Activated CD4-positive, alpha-beta T cell treated with anti-CD3 and anti-CD28 coated beads, Interleukin-10, Interleukin-2, amounts not matched to agents 100 ng/mL and 50 ng/mL, durations not matched to agents 16 hours and 8 hours (primary cell): ENCODE measurements at regions not wholly inside any gene's neighbourhood (a gene's known extent, or its start where the extent isn't known, plus 50 kb on each side); places are given as distances from the start of the nearest gene placed in this dataset.

Experiments used
- DNase-seq: peaks from one replicate; pipeline ENCODE4 v3.0.0-alpha.2; 2020

GRCh38 chrX:727738-728621 lies 97.4 kb downstream of the SHOX start:
- no peak for DNase-seq

GRCh38 chrX:725971-726370 lies 95.4 kb downstream of the SHOX start:
- no peak for DNase-seq

GRCh38 chrX:724256-724655 lies 93.7 kb downstream of the SHOX start:
- DNase-seq: no peak

- DNase-seq: no peak
Measured at GRCh38 chrX:723781-724180, 93.2 kb downstream of the SHOX start.

- no peak for DNase-seq
Measured at GRCh38 chrX:721354-721753, 90.8 kb downstream of the SHOX start.

GRCh38 chrX:720825-721224 lies 90.2 kb downstream of the SHOX start:
- no peak for DNase-seq

- no peak for DNase-seq
Measured at GRCh38 chrX:720250-720649, 89.7 kb downstream of the SHOX start.

- DNase-seq: no peak
Measured at GRCh38 chrX:716136-716535, 85.5 kb downstream of the SHOX start.

GRCh38 chrX:714131-714530 lies 83.5 kb downstream of the SHOX start:
- DNase-seq: no peak
